ENCODE measurements at regions not wholly inside any gene's neighbourhood (a gene's known extent, or its start where the extent isn't known, plus 50 kb on each side); places are given as distances from the start of the nearest gene placed in this dataset.
A peak's percentile ranks its signal among the peaks of the same experiment; 100 is the strongest.

- no peak for DNase-seq (ENCODE audit: low spot score)
These were observed 186.0 kb upstream of the FRMPD4 start for GRCh38 chrX:11952176-11952720.

GRCh38 chrX:11953615-11954014, 184.7 kb upstream of the FRMPD4 start:
- peak; percentile 44 for DNase-seq (ENCODE audit: low spot score)

- DNase-seq (ENCODE audit: low spot score): no peak
These were observed 184.1 kb upstream of the FRMPD4 start for GRCh38 chrX:11954176-11954575.

GRCh38 chrX:11960031-11960430, 178.2 kb upstream of the FRMPD4 start:
- DNase-seq (ENCODE audit: low spot score): no peak

GRCh38 chrX:11965436-11965835, 172.8 kb upstream of the FRMPD4 start:
- DNase-seq (ENCODE audit: low spot score): no peak

- no peak for DNase-seq (ENCODE audit: low spot score)
These were observed 170.0 kb upstream of the FRMPD4 start for GRCh38 chrX:11967986-11968869.

GRCh38 chrX:11968991-11969390, 169.3 kb upstream of the FRMPD4 start:
- peak; percentile 7 for DNase-seq (ENCODE audit: low spot score)

- peak; percentile 22 for DNase-seq (ENCODE audit: low spot score)
These were observed 167.5 kb upstream of the FRMPD4 start for GRCh38 chrX:11970578-11971359.

- no peak for DNase-seq (ENCODE audit: low spot score)
These were observed 161.6 kb upstream of the FRMPD4 start for GRCh38 chrX:11976663-11977062.

- no peak for DNase-seq (ENCODE audit: low spot score)
These were observed 146.0 kb upstream of the FRMPD4 start for GRCh38 chrX:11992271-11992670.

GRCh38 chrX:11995146-11995545, 143.1 kb upstream of the FRMPD4 start:
- no peak for DNase-seq (ENCODE audit: low spot score)

GRCh38 chrX:11996810-11997209, 141.5 kb upstream of the FRMPD4 start:
- no peak for DNase-seq (ENCODE audit: low spot score)

GRCh38 chrX:11998944-11999343, 139.3 kb upstream of the FRMPD4 start:
- DNase-seq (ENCODE audit: low spot score): no peak

- DNase-seq (ENCODE audit: low spot score): no peak
These were observed 135.4 kb upstream of the FRMPD4 start for GRCh38 chrX:12002876-12003275.

- peak; percentile 56 for DNase-seq (ENCODE audit: low spot score)
These were observed 130.4 kb upstream of the FRMPD4 start for GRCh38 chrX:12007881-12008280.

GRCh38 chrX:12010436-12010835, 127.8 kb upstream of the FRMPD4 start:
- no peak for DNase-seq (ENCODE audit: low spot score)

GRCh38 chrX:12011075-12011474, 127.2 kb upstream of the FRMPD4 start:
- no peak for DNase-seq (ENCODE audit: low spot score)

- peak; percentile 6 for DNase-seq (ENCODE audit: low spot score)
These were observed 125.1 kb upstream of the FRMPD4 start for GRCh38 chrX:12013211-12013618.

GRCh38 chrX:12021698-12022097, 116.6 kb upstream of the FRMPD4 start:
- no peak for DNase-seq (ENCODE audit: low spot score)

GRCh38 chrX:12026481-12026880, 111.8 kb upstream of the FRMPD4 start:
- no peak for DNase-seq (ENCODE audit: low spot score)

- no peak for DNase-seq (ENCODE audit: low spot score)
These were observed 106.2 kb upstream of the FRMPD4 start for GRCh38 chrX:12032082-12032481.

- no peak for DNase-seq (ENCODE audit: low spot score)
These were observed 103.5 kb upstream of the FRMPD4 start for GRCh38 chrX:12034741-12035140.

GRCh38 chrX:12042615-12043014, 95.7 kb upstream of the FRMPD4 start:
- no peak for DNase-seq (ENCODE audit: low spot score)

Data from AG20443 (cell line).